RCC 7860 (cell line): ENCODE measurements at regions not wholly inside any gene's neighbourhood (a gene's known extent, or its start where the extent isn't known, plus 50 kb on each side); places are given as distances from the start of the nearest gene placed in this dataset.
"Not testable (repeated sequence)": the region's sequence is repeated elsewhere in the genome, so short reads cannot be mapped to it uniquely, and the experiment has no call there.

Experiments used
- DNase-seq: peaks from one replicate; pipeline ENCODE4 v3.0.0-alpha.2; 2015; ENCODE audit warnings: low spot score
- FAIRE-seq: peaks from 2 replicates; lab custom pipeline; 2012; peaks lifted over from hg19 to GRCh38; lab: Jason Lieb, UNC

DNA sequence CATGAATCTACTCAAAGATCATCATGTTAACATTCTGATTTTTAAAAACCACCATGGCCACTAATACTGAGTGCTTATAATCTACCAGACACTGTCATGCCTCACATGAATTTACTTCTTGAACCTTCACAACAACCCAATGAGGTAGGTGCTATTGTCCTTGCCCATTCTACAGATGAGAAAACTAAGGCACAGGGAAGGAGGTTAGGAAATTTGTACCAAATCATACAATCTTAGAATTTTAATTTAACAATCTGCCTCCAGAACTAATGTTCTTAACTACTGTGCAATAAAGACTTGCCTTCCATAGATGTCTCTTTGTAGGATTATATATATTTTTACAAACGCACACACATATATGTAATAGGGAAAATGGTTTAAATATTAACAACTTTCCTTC is 269.5 kb downstream of the ALDH8A1 start:
- no peak for FAIRE-seq
- DNase-seq = no peak

DNA sequence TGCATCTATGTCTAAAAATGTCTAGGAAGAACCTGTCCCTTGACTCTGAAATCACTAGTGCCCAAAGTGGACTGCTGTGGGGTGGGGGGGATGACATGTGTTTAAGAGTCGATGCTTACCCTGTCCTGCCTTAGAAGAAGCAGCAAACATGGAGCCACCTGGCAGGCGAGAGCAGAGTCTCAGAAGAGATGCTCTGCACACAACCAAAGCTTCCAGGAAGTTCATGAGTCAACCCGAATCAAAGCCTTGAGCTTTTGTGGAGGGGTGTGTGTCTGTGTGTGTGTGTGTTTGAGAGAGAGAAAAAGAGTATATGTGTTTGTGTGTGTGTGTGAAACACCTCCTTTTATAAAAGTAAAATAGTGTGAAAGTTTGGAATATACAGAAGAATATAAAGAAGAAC is 269.9 kb downstream of the ALDH8A1 start:
- FAIRE-seq (no peak), DNase-seq (no peak)

GRCh38 chr6:134678436-134678889 is 271.4 kb downstream of the ALDH8A1 start:
- DNase-seq (peak; percentile 68), FAIRE-seq (peak; percentile 81)

- peak; percentile 78 for DNase-seq
- peak; percentile 92 for FAIRE-seq
Measured at GRCh38 chr6:134676307-134677281, 273.3 kb downstream of the ALDH8A1 start.

DNA sequence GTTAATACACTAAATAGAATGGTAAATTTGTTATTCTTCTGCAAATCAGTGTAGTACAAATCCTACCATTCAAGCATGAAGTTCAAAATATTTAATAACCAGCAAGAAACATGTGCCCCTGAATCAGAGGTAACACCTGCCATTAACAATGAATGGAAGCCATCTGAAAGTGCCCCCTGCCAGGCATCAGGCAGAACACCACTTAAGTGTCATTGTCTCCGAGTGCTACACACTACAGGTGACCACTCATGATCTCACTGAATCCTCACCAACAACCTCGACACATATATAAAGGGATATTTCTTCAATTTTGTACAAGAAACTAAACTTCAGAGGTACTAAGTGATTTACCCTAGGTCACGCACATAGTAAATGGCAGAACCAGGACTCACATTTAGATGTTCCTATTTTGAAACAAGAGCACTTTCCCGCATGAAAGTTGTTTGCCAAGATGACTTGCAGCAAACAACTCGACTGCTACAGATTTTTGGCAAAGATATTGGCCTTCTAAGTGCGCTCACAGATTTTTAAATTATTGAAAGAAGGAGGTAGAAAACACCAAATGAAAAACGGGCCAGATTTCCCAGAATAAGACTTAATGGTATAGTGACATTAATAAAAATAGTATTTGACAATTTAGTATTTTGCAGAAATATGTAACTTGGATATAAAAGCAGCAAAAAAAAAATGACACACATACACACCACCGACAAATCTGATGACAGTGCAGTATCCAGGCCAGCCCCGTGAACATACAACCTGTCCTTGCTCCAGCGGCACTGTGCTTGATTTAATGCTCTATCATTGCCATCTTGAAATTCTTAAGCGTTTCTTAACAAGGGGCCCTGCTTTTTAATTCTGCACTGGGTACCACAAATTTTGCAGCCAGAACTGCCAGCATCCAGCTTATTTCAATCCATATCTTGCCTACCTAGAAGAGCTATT is 274.5 kb downstream of the ALDH8A1 start:
- FAIRE-seq = no peak
- DNase-seq = no peak

GRCh38 chr6:134674562-134674961 is 275.3 kb downstream of the ALDH8A1 start:
- DNase-seq (no peak), FAIRE-seq (no peak)

DNA sequence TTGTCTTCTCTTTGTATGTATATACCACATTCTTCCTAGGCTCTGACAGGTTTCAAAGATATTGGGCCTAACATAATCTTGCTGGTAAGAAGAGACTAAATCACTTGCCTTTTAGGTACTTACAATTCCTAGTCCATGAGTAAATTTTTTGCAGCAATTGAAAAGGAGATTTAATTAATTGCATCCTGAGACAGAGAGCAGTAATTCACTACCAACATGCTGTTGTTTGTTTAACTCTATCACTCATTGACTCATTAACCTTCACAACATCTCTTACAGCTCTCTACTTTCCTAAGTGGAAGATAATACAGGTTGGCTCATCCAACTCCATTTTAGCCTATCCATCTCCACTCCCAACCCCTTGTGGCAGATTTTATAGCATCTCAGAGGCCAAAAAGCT is 280.4 kb downstream of the ALDH8A1 start:
- DNase-seq (no peak), FAIRE-seq (no peak)

DNA sequence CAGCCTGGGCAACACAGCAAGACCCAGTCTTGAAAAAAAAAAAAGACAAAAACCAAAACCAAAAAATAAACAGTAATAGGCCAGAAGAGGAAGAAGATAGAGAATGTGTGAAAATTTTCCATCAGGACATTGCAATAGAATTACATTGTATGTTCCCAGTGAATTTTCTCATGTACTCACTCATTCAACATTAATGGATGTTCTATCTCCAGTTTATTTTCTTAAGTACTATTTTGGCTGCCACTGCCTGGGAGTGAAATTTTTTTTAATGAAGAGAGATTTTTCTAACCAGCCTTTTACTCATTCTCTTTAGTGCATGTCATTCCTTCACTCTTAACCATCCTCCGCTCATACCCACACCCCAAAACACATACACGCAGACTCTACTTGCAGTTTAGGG is 282.8 kb downstream of the ALDH8A1 start:
- no peak for DNase-seq
- no peak for FAIRE-seq

GRCh38 chr6:134666125-134666524 is 283.8 kb downstream of the ALDH8A1 start:
- no peak for DNase-seq
- no peak for FAIRE-seq

DNA sequence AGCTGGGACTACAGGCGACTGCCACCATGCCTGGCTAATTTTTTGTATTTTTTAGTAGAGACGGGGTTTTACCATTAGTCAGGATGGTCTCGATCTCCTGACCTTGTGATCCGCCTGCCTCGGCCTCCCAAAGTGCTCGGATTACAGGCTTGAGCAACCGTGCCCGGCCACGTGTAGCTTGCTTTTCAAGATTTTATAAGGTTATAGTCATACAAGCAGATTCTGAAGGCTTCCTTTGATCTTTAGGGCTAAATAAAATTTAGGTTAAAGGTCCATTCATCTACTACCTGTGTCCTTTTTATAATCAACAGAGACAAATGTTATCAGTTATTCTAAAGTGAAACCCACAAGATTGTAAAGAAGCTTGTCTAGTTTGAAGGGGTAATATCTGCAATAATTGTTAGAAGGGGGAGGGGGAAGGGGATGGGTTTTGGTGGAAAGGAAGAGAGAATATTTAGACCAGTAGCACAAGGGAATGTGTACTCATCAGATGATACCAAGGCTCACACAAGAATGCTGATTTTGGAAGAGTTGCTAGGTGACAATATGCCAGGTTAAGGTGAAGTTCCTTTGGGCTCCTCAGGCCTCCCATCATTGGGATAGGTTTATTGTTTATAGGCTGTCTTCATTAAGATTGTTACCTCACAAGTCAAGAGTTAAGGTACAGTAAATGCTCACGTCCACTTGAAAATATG is 284.7 kb downstream of the ALDH8A1 start:
- DNase-seq = no peak
- no peak for FAIRE-seq

DNA sequence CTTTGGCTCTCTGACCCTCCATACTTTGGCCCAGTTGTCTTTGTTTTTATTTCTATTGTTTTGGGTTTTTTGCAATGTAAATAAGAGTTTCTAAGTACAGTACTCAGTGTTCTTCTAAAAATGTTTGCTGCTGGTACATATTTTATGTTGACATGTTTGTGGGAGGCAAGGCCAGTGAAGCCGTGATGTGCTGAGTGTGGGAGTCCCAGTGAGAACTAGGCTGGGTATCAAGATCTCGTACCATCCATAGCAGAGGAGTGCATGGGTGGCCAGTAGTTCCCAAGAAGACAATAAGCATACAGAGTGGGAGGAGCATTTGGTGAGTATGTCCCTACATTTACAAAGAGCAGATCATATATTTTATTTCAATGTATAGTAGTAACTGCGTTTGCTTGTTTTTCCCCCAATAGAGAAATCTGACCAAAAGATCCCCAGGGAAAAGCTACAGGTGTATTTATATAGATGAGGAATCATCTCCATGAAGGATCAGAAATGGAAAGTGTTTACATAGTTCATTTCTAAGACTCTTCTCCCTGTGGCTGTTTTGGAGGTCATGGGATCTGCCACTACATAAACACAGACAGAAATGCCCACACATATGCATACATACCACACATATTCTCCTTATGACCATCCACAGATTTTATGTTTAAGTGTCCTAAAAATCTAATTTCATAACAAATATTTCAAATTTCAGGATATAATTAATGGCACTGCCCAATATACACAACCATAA is 285.9 kb downstream of the ALDH8A1 start:
- no peak for DNase-seq
- FAIRE-seq = no peak

DNA sequence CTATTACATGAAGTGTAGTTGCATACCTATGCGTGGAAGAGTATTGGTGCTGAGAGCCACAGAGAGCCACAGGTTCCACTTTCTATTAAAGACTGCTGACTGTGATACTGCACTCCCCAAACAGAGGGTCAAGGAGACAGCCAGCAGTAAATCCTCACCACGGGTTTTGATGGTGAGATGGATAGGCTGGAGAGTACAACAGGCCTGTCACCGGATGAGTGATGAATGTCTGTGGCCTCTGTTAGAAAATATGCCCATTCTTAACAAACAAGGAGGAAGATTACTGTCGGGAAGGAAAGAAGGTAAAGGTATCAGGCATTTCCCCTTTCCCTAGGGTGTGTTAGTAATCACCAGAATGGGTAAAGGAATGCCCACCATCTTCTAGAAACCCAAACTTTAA is 286.5 kb downstream of the ALDH8A1 start:
- DNase-seq (no peak), FAIRE-seq (no peak)

DNA sequence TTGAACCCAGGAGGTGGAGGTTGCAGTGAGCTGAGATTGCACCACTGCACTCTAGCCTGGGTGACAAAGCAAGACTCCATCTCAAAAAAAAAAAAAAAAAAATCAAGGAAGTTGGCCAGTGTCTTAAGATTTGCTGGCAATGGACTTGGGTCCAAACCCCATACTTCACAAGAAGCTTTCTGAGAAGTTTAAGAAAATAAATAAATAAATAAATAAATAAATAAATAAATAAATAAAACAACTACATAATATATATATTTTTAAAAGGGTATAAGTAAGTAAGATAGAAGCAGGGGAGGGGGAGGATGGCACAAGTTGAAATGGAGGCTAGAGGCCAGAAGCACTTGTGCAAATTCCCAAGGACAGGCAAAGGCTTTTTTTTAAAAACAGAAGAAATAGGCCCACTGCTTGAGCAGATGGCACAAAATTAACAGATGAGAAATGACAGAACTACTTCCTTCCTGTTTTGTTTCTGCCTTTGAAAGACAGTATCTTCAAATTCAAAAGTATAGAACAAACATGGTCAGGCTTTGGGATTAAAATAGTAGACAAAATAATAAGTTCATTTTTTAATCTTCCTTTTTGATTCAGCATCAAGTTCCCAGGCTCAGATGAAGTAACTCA is 287.7 kb downstream of the ALDH8A1 start:
- FAIRE-seq = no peak
- DNase-seq = no peak

DNA sequence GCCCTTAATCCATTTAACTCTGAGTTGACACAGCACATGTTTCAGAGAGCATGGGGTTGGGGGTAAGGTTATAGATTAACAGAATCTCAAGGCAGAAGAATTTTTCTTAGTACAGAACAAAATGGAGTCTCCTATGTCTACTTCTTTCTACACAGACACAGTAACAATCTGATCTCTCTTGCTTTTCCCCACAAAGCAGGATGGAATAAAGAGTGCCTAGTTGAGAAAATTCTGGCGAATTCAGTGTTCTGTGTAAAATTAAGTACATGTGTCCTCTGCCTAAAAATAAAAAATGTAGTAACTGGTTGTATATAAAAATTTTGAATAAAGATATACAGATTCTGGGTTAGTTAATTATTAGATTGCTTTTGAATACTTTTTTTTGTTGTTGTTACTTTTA is 290.0 kb downstream of the ALDH8A1 start:
- FAIRE-seq, DNase-seq: not testable (repeated sequence)

DNA sequence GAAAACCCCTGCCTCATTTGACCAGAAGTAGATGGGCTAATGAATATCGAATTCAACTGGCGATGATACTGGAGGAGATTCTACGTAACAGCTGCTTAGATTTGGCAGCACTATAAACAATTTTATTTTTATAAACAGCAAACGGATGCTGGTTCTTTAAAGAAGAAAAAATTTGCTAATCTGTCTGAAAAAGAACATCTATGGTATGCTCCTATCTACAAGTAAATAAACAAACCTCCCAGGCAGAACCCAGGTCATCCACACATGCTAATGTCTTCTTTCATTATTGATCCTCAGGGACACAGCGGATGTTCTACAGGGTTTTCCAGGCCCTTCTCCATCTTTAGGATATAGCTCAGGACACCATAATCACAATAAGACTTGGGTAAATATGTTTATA is 291.3 kb downstream of the ALDH8A1 start:
- DNase-seq = no peak
- FAIRE-seq = no peak

- DNase-seq = peak; percentile 35
Measured at GRCh38 chr6:134657751-134658527, 292.0 kb downstream of the ALDH8A1 start.

GRCh38 chr6:134657343-134657742 is 292.6 kb downstream of the ALDH8A1 start:
- FAIRE-seq (no peak), DNase-seq (no peak)

More at GRCh38 chr6:134657751-134658527, 292.0 kb downstream of the ALDH8A1 start:
- peak; percentile 35 for FAIRE-seq

- FAIRE-seq (no peak), DNase-seq (no peak)
Measured at GRCh38 chr6:134654751-134655150, 295.1 kb downstream of the ALDH8A1 start.

DNA sequence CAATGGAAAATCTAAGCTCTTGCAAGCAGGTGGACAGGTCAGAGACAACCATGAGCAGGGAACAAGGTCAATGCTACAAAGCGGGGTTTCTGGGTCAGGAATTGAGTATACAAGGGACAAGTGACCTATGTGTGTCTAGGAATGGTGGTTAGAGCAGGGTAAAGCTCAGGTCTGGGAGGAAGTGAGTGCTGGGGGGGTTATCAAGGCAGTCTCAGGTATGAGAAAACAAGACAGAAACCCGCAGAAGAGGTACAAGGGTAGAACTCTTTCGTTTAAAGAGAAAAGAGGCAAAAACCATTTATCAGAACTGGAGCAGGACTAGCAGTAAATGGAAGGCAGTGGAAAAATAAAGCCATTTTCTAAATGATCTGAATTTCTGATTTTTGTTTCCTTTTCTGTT is 298.4 kb downstream of the ALDH8A1 start:
- FAIRE-seq (no peak), DNase-seq (no peak)
